ENCODE measurements at regions not wholly inside any gene's neighbourhood (a gene's known extent, or its start where the extent isn't known, plus 50 kb on each side); places are given as distances from the start of the nearest gene placed in this dataset.

DNA sequence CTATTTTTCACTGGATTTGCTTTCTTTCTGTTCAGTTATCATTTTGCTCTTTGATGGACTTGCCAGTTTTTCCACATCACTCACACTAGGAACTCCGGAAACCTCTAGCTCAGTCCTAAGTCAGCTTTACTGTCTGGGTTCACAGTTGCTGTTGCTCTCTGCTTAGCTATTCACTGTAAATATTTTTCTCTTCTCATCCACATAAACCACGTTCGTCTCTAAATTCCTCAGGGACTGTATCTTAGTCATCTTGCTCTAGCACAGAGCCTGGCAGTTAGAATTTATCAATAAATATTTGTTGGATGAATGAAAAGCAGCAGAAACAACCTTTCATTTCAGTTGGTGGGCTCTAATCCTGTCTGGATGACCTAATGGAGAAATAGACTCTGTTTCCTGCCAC, 119.4 kb upstream of the DMD start:
- Histone ChIP-seq H3K18ac (ENCODE audit: low read length) (no peak overlapping the region), H3K4me2 (ENCODE audit: insufficient read depth, low read length, poor library complexity, severe bottlenecking) (no peak overlapping the region), H3K4ac (ENCODE audit: low read length) (no peak overlapping the region), H3K36me3 (replicated peaks in 1 of 2; ENCODE audit: control insufficient read depth in 2 of 2, insufficient read depth in 2 of 2, low read length in 2 of 2) (no peaks in the 10 kb centered on the region), H2AFZ (ENCODE audit: low read length) (no peak overlapping the region), H3K4me3 (ENCODE audit: low read length in 2 of 2) (no peak overlapping the region), H3K79me1 (ENCODE audit: low read depth, low read length) (no peaks in the 10 kb centered on the region), H4K91ac (ENCODE audit: low read depth, low read length, poor library complexity) (no peak overlapping the region), H2BK15ac (ENCODE audit: low read length) (no peak overlapping the region), H3K9me3 (replicated peaks in 1 of 2; ENCODE audit: control insufficient read depth in 2 of 2, insufficient read depth in 1 of 2, low read depth in 1 of 2, low read length in 2 of 2) (no peaks in the 10 kb centered on the region), H4K8ac (ENCODE audit: low read depth, low read length) (no peak overlapping the region), H2AK5ac (ENCODE audit: low read depth, low read length) (no peak overlapping the region), H2BK12ac (ENCODE audit: low read length) (no peak overlapping the region), H3K14ac (ENCODE audit: low read length) (no peak overlapping the region), H3K9ac (ENCODE audit: low read depth, low read length, poor library complexity) (no peak overlapping the region), H3K4me1 (ENCODE audit: control insufficient read depth in 2 of 2, insufficient read depth in 1 of 2, low read depth in 1 of 2, low read length in 2 of 2) (no peaks in the 10 kb centered on the region), H3K27me3 (ENCODE audit: control insufficient read depth in 3 of 3, insufficient read depth in 3 of 3, low read depth in 1 of 3, low read length in 3 of 3) (no peaks in the 10 kb centered on the region), H2BK120ac (ENCODE audit: low read depth, low read length) (no peak overlapping the region), H3K27ac (replicated peaks; ENCODE audit: low read length) (no peak overlapping the region), H2BK5ac (ENCODE audit: low read length) (no peak overlapping the region), H3K23ac (ENCODE audit: low read depth, low read length, poor library complexity) (no peak overlapping the region)
- no CpG with 5 or more reads among the region's 3 CpGs for WGBS, 2 donors (ENCODE audit: extremely low coverage in 2 of 2, insufficient read length in 2 of 2, insufficient replicate concordance in 1 of 2)
- DNase-seq (ENCODE audit: low spot score): no peak

DNA sequence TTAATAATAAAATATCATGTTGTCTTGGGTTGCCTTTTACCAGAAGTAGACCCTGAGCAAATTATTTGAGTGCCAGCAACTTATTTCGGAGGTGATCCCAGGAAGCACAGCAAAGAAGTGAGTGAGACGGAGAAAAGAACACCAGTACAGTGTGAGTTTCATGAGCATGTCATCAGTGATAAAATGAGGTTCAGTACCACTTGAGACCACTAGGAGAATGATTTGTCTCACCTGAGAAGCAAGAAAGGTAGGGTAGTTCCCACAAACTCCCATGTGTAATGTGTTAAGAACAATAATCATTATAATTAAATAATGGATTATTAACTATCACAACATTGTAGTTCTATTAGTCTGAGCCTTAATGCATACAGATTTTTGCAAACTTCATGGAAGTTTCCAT, 112.8 kb upstream of the DMD start:
- no peak overlapping the region for H2BK12ac ChIP-seq (ENCODE audit: low read length)
- no peak overlapping the region for H2BK15ac ChIP-seq (ENCODE audit: low read length)
- H2BK5ac ChIP-seq (ENCODE audit: low read length): no peak overlapping the region
- H3K14ac ChIP-seq (ENCODE audit: low read length): no peak overlapping the region
- no peak overlapping the region for H3K23ac ChIP-seq (ENCODE audit: low read depth, low read length, poor library complexity)
- H4K91ac ChIP-seq (ENCODE audit: low read depth, low read length, poor library complexity): no peak overlapping the region
- no peaks in the 10 kb centered on the region for H3K79me1 ChIP-seq (ENCODE audit: low read depth, low read length)
- H3K27me3 ChIP-seq (ENCODE audit: control insufficient read depth in 3 of 3, insufficient read depth in 3 of 3, low read depth in 1 of 3, low read length in 3 of 3): no peaks in the 10 kb centered on the region
- H3K9me3 ChIP-seq (replicated peaks in 1 of 2; ENCODE audit: control insufficient read depth in 2 of 2, insufficient read depth in 1 of 2, low read depth in 1 of 2, low read length in 2 of 2): no peaks in the 10 kb centered on the region
- no peak overlapping the region for H2AK5ac ChIP-seq (ENCODE audit: low read depth, low read length)
- no peak overlapping the region for H2BK120ac ChIP-seq (ENCODE audit: low read depth, low read length)
- H3K18ac ChIP-seq (ENCODE audit: low read length): no peak overlapping the region
- H2AFZ ChIP-seq (ENCODE audit: low read length): no peak overlapping the region
- H3K4me1 ChIP-seq (ENCODE audit: control insufficient read depth in 2 of 2, insufficient read depth in 1 of 2, low read depth in 1 of 2, low read length in 2 of 2): no peaks in the 10 kb centered on the region
- no peak overlapping the region for H4K8ac ChIP-seq (ENCODE audit: low read depth, low read length)
- no peak overlapping the region for H3K9ac ChIP-seq (ENCODE audit: low read depth, low read length, poor library complexity)
- no peaks in the 10 kb centered on the region for H3K36me3 ChIP-seq (replicated peaks in 1 of 2; ENCODE audit: control insufficient read depth in 2 of 2, insufficient read depth in 2 of 2, low read length in 2 of 2)
- DNase-seq (ENCODE audit: low spot score): no peak
- H3K27ac ChIP-seq (replicated peaks; ENCODE audit: low read length): no peak overlapping the region
- no peak overlapping the region for H3K4me2 ChIP-seq (ENCODE audit: insufficient read depth, low read length, poor library complexity, severe bottlenecking)
- WGBS, 2 donors (ENCODE audit: extremely low coverage in 2 of 2, insufficient read length in 2 of 2, insufficient replicate concordance in 1 of 2): no CpG with 5 or more reads among the region's 2 CpGs
- H3K4me3 ChIP-seq (ENCODE audit: low read length in 2 of 2): no peak overlapping the region
- no peak overlapping the region for H3K4ac ChIP-seq (ENCODE audit: low read length)

DNA sequence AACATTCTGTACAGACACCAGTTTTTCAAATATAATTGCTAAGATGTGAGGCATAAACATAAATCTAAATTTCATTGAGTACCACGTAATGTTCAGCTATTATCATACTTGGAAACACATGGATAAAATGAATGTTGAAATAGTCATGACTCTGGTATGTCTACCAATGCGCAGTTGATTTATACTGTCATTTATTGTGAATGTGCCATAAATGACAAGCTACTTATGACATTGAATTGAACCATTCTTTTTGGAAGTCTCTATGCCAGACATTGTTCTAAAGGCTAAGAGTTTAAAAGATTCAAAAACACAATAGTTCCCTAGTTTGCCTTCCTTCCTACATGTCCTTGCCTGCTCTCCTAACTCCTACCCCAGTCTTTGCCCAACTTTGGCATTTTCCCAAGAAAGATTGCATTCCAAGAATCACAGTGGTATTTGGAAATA, 96.6 kb upstream of the DMD start:
- DNase-seq (ENCODE audit: low spot score): no peak
- H3K27me3 ChIP-seq (ENCODE audit: control insufficient read depth in 3 of 3, insufficient read depth in 3 of 3, low read depth in 1 of 3, low read length in 3 of 3): no peaks in the 10 kb centered on the region
- H3K14ac ChIP-seq (ENCODE audit: low read length): no peak overlapping the region
- H3K18ac ChIP-seq (ENCODE audit: low read length): no peak overlapping the region
- H2BK12ac ChIP-seq (ENCODE audit: low read length): no peak overlapping the region
- WGBS, 2 donors (ENCODE audit: extremely low coverage in 2 of 2, insufficient read length in 2 of 2, insufficient replicate concordance in 1 of 2): no CpG with 5 or more reads among the region's 2 CpGs
- H4K91ac ChIP-seq (ENCODE audit: low read depth, low read length, poor library complexity): no peak overlapping the region
- H2BK15ac ChIP-seq (ENCODE audit: low read length): no peak overlapping the region
- H3K4me1 ChIP-seq (ENCODE audit: control insufficient read depth in 2 of 2, insufficient read depth in 1 of 2, low read depth in 1 of 2, low read length in 2 of 2): no peaks in the 10 kb centered on the region
- no peak overlapping the region for H4K8ac ChIP-seq (ENCODE audit: low read depth, low read length)
- H3K27ac ChIP-seq (replicated peaks; ENCODE audit: low read length): no peak overlapping the region
- no peaks in the 10 kb centered on the region for H3K36me3 ChIP-seq (replicated peaks in 1 of 2; ENCODE audit: control insufficient read depth in 2 of 2, insufficient read depth in 2 of 2, low read length in 2 of 2)
- H3K23ac ChIP-seq (ENCODE audit: low read depth, low read length, poor library complexity): no peak overlapping the region
- no peaks in the 10 kb centered on the region for H3K79me1 ChIP-seq (ENCODE audit: low read depth, low read length)
- H2BK120ac ChIP-seq (ENCODE audit: low read depth, low read length): no peak overlapping the region
- H2AK5ac ChIP-seq (ENCODE audit: low read depth, low read length): no peak overlapping the region
- H3K4me2 ChIP-seq (ENCODE audit: insufficient read depth, low read length, poor library complexity, severe bottlenecking): no peak overlapping the region
- H2AFZ ChIP-seq (ENCODE audit: low read length): no peak overlapping the region
- no peak overlapping the region for H3K4ac ChIP-seq (ENCODE audit: low read length)
- H3K4me3 ChIP-seq (ENCODE audit: low read length in 2 of 2): no peak overlapping the region
- H3K9me3 ChIP-seq (replicated peaks in 1 of 2; ENCODE audit: control insufficient read depth in 2 of 2, insufficient read depth in 1 of 2, low read depth in 1 of 2, low read length in 2 of 2): no peaks in the 10 kb centered on the region
- H2BK5ac ChIP-seq (ENCODE audit: low read length): no peak overlapping the region
- no peak overlapping the region for H3K9ac ChIP-seq (ENCODE audit: low read depth, low read length, poor library complexity)

DNA sequence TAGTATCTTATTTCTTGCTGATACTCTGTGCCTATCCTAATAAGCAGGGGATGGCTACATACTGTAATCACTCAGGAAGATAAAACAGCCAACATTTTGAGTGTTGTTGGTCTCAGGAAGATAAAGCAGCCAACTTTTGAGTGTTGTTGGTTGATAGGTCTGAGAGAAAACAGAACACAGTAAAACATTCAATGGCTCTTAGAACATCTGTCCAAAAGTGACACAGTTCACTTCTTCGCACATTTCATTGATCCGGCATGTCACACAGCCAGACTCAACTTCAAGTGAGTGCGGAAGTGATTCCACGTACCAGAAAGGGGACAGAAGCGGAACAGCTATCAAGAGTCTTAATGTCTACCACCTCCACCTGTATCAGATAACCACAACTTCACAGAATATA, 87.3 kb upstream of the DMD start:
- no peaks in the 10 kb centered on the region for H3K36me3 ChIP-seq (replicated peaks in 1 of 2; ENCODE audit: control insufficient read depth in 2 of 2, insufficient read depth in 2 of 2, low read length in 2 of 2)
- H3K9me3 ChIP-seq (replicated peaks in 1 of 2; ENCODE audit: control insufficient read depth in 2 of 2, insufficient read depth in 1 of 2, low read depth in 1 of 2, low read length in 2 of 2): no peaks in the 10 kb centered on the region
- no peak overlapping the region for H3K4me3 ChIP-seq (ENCODE audit: low read length in 2 of 2)
- no peaks in the 10 kb centered on the region for H3K27me3 ChIP-seq (ENCODE audit: control insufficient read depth in 3 of 3, insufficient read depth in 3 of 3, low read depth in 1 of 3, low read length in 3 of 3)
- H3K18ac ChIP-seq (ENCODE audit: low read length): no peak overlapping the region
- no peak overlapping the region for H2BK15ac ChIP-seq (ENCODE audit: low read length)
- no peaks in the 10 kb centered on the region for H3K79me1 ChIP-seq (ENCODE audit: low read depth, low read length)
- H3K4me2 ChIP-seq (ENCODE audit: insufficient read depth, low read length, poor library complexity, severe bottlenecking): no peak overlapping the region
- H4K8ac ChIP-seq (ENCODE audit: low read depth, low read length): no peak overlapping the region
- no peak overlapping the region for H2BK120ac ChIP-seq (ENCODE audit: low read depth, low read length)
- no peak for DNase-seq (ENCODE audit: low spot score)
- H4K91ac ChIP-seq (ENCODE audit: low read depth, low read length, poor library complexity): no peak overlapping the region
- H3K9ac ChIP-seq (ENCODE audit: low read depth, low read length, poor library complexity): no peak overlapping the region
- no peak overlapping the region for H2AK5ac ChIP-seq (ENCODE audit: low read depth, low read length)
- no peaks in the 10 kb centered on the region for H3K4me1 ChIP-seq (ENCODE audit: control insufficient read depth in 2 of 2, insufficient read depth in 1 of 2, low read depth in 1 of 2, low read length in 2 of 2)
- no CpG with 5 or more reads among the region's 5 CpGs for WGBS, 2 donors (ENCODE audit: extremely low coverage in 2 of 2, insufficient read length in 2 of 2, insufficient replicate concordance in 1 of 2)
- H2AFZ ChIP-seq (ENCODE audit: low read length): no peak overlapping the region
- H3K14ac ChIP-seq (ENCODE audit: low read length): no peak overlapping the region
- H3K23ac ChIP-seq (ENCODE audit: low read depth, low read length, poor library complexity): no peak overlapping the region
- H3K27ac ChIP-seq (replicated peaks; ENCODE audit: low read length): no peak overlapping the region
- H2BK12ac ChIP-seq (ENCODE audit: low read length): no peak overlapping the region
- no peak overlapping the region for H2BK5ac ChIP-seq (ENCODE audit: low read length)
- H3K4ac ChIP-seq (ENCODE audit: low read length): no peak overlapping the region
